H1 (cell line): ENCODE measurements at regions not wholly inside any gene's neighbourhood (a gene's known extent, or its start where the extent isn't known, plus 50 kb on each side); places are given as distances from the start of the nearest gene placed in this dataset.

Experiments used
- CTCF ChIA-PET: fragments of 300-600 bp; sonication (Branson Sonifier 250); formaldehyde crosslinking; loops from one replicate; lab custom pipeline; 2021; ENCODE audit not compliant: partially characterized antibody; lab: Charles Lee
- POLR2A ChIA-PET: fragments of 300-600 bp; sonication (Branson Sonifier 250); formaldehyde crosslinking; loops from one replicate; lab custom pipeline; 2021; ENCODE audit warnings: inconsistent platforms; ENCODE audit not compliant: partially characterized antibody; lab: Charles Lee
- DNase-seq, 2 experiments: peaks; one replicate each; pipeline versions ENCODE4 v3.0.0 to v3.0.0-alpha.2; 2010 to 2022; ENCODE audit warnings: low spot score in 2 of 2, low read depth in 1 of 2, mixed read lengths in 1 of 2
- FAIRE-seq: peaks from 2 replicates; lab custom pipeline; 2011; peaks lifted over from hg19 to GRCh38; lab: Jason Lieb, UNC
- H2AFZ ChIP-seq: 2 replicates; pipeline ENCODE4 v1.8.1; 2012; ENCODE audit warnings: low read length, inconsistent platforms
- H2AK5ac ChIP-seq: 2 replicates; pipeline ENCODE4 v1.6.1; 2013; ENCODE audit warnings: low read depth, low read length
- H2BK120ac ChIP-seq: replicated peaks from 2 replicates; pipeline ENCODE3; 2013; ENCODE audit warnings: low read depth, low read length, inconsistent platforms
- H2BK12ac ChIP-seq: 2 replicates; pipeline ENCODE4 v1.6.1; 2013; ENCODE audit warnings: low read depth, low read length
- H2BK15ac ChIP-seq: 2 replicates; pipeline ENCODE4 v1.6.1; 2013; ENCODE audit warnings: low read length
- H2BK20ac ChIP-seq: 2 replicates; pipeline ENCODE4 v1.6.1; 2013; ENCODE audit warnings: low read length
- H2BK5ac ChIP-seq: 2 replicates; pipeline ENCODE4 v1.6.1; 2013; ENCODE audit warnings: low read depth, low read length
- H3K14ac ChIP-seq: 2 replicates; pipeline ENCODE4 v1.6.1; 2013; ENCODE audit warnings: inconsistent platforms; ENCODE audit not compliant: insufficient read length
- H3K18ac ChIP-seq: 2 replicates; pipeline ENCODE4 v1.6.1; 2013; ENCODE audit warnings: low read length; ENCODE audit errors: extremely low read depth
- H3K23ac ChIP-seq: 2 replicates; pipeline ENCODE4 v1.6.1; 2013; ENCODE audit warnings: inconsistent platforms; ENCODE audit not compliant: insufficient read length
- H3K23me2 ChIP-seq: 2 replicates; pipeline ENCODE4 v1.6.1; 2013; ENCODE audit warnings: low read depth, low read length
- H3K27ac ChIP-seq: 2 replicates; pipeline ENCODE4 v1.6.1; 2011; ENCODE audit warnings: low read depth, low read length, inconsistent platforms
- H3K27me3 ChIP-seq, 4 experiments: replicated peaks in 1 of 4; 1 replicate in 1 of 4; 2 replicates in 3 of 4; pipeline versions ENCODE4 v1.6.1 to v1.8.1; 2011 to 2013; ENCODE audit warnings: low read length in 3 of 4, mild to moderate bottlenecking in 3 of 4, inconsistent platforms in 2 of 4, mixed read lengths in 2 of 4, moderate library complexity in 1 of 4; ENCODE audit not compliant: control insufficient read depth in 3 of 4, insufficient read depth in 3 of 4; ENCODE audit errors: extremely low read depth in 1 of 4
- H3K36me3 ChIP-seq, 4 experiments: 2 replicates each; pipeline versions ENCODE4 v1.6.1 to v1.8.1; 2011 to 2013; ENCODE audit warnings: mild to moderate bottlenecking in 4 of 4, low read length in 3 of 4, moderate library complexity in 2 of 4, control low read depth in 1 of 4, inconsistent platforms in 1 of 4; ENCODE audit not compliant: insufficient read depth in 4 of 4, control insufficient read depth in 2 of 4
- H3K4ac ChIP-seq: replicated peaks from 2 replicates; pipeline ENCODE3; 2013; ENCODE audit warnings: low read length, low read depth, mixed read lengths, inconsistent platforms; ENCODE audit not compliant: insufficient read length
- H3K4me1 ChIP-seq, 4 experiments: replicated peaks in 1 of 4; 1 replicate in 1 of 4; 2 replicates in 3 of 4; pipeline versions ENCODE4 v1.6.1 to v1.8.1; 2011 to 2013; ENCODE audit warnings: low read length in 3 of 4, inconsistent platforms in 2 of 4, mixed read lengths in 1 of 4; ENCODE audit not compliant: insufficient read depth in 4 of 4, control insufficient read depth in 3 of 4
- H3K4me2 ChIP-seq, 2 experiments: 2 replicates each; pipeline versions ENCODE4 v1.6.1 to v1.8.1; 2011 to 2013; ENCODE audit warnings: low read depth in 2 of 2, low read length in 2 of 2, control low read depth in 1 of 2, inconsistent platforms in 1 of 2, mild to moderate bottlenecking in 1 of 2; ENCODE audit not compliant: insufficient read depth in 1 of 2
- H3K4me3 ChIP-seq, 4 experiments: fragments of 200-600, 300-600 bp in 1 of 4; sonication (generic), shearing (Covaris generic), sonication (Bioruptor Twin) in 1 of 4; 2 replicates each; pipeline versions ENCODE4 v1.5.1 to v1.8.1; 2011 to 2016; ENCODE audit warnings: low read length in 4 of 4, low read depth in 3 of 4, control low read depth in 2 of 4, inconsistent platforms in 2 of 4, mild to moderate bottlenecking in 2 of 4, mixed read lengths in 1 of 4, moderate library complexity in 1 of 4; ENCODE audit not compliant: insufficient read depth in 2 of 4; ENCODE audit errors: extremely low read depth in 1 of 4
- H3K56ac ChIP-seq: replicated peaks from 2 replicates; pipeline ENCODE3; 2013; ENCODE audit warnings: low read depth, mild to moderate bottlenecking, mixed read lengths, low read length, inconsistent platforms; ENCODE audit not compliant: insufficient read length
- H3K79me1 ChIP-seq: 2 replicates; pipeline ENCODE4 v1.6.1; 2013; ENCODE audit warnings: low read depth, low read length, control low read depth
- H3K79me2 ChIP-seq, 2 experiments: 2 replicates each; pipeline versions ENCODE4 v1.6.1 to v1.8.1; 2012 to 2013; ENCODE audit warnings: low read length in 2 of 2, mild to moderate bottlenecking in 2 of 2, inconsistent platforms in 1 of 2; ENCODE audit not compliant: insufficient read depth in 2 of 2, control insufficient read depth in 1 of 2
- H3K9ac ChIP-seq, 4 experiments: replicated peaks in 1 of 4; 1 replicate in 1 of 4; 2 replicates in 3 of 4; pipeline versions ENCODE4 v1.6.1 to v1.8.1; 2011 to 2013; ENCODE audit warnings: low read depth in 3 of 4, low read length in 3 of 4, control low read depth in 2 of 4, mild to moderate bottlenecking in 2 of 4, moderate library complexity in 2 of 4, inconsistent platforms in 1 of 4; ENCODE audit errors: extremely low read depth in 1 of 4
- H3K9me3 ChIP-seq, 2 experiments: 2 replicates each; pipeline versions ENCODE4 v1.6.1 to v1.8.1; 2012 to 2013; ENCODE audit warnings: mild to moderate bottlenecking in 2 of 2, moderate library complexity in 2 of 2, control low read depth in 1 of 2, inconsistent platforms in 1 of 2, low read depth in 1 of 2, low read length in 1 of 2, mixed read lengths in 1 of 2; ENCODE audit not compliant: insufficient read depth in 2 of 2
- H4K20me1 ChIP-seq, 2 experiments: replicated peaks in 1 of 2; 2 replicates each; pipeline versions ENCODE3 to v1.8.1; 2011 to 2013; ENCODE audit warnings: inconsistent platforms in 2 of 2, low read length in 2 of 2, mild to moderate bottlenecking in 1 of 2; ENCODE audit not compliant: insufficient read depth in 2 of 2, control insufficient read depth in 1 of 2
- H4K5ac ChIP-seq: 2 replicates; pipeline ENCODE4 v1.6.1; 2013; ENCODE audit warnings: low read length, low read depth, mixed read lengths, inconsistent platforms; ENCODE audit not compliant: insufficient read length
- H4K8ac ChIP-seq: 2 replicates; pipeline ENCODE4 v1.8.0; 2013; ENCODE audit warnings: mild to moderate bottlenecking, moderate library complexity, low read length, inconsistent platforms; ENCODE audit not compliant: insufficient read depth; ENCODE audit errors: extremely low read depth
- H4K91ac ChIP-seq: replicated peaks from 2 replicates; pipeline ENCODE3; 2013; ENCODE audit warnings: low read length, mixed read lengths, inconsistent platforms; ENCODE audit not compliant: insufficient read length
- RNF2 ChIP-seq: fragments of 200-900, 300-1000 bp; sonication (generic); IDR thresholded peaks from 2 replicates; pipeline ENCODE4 v1.7.1; 2016; ENCODE audit warnings: borderline replicate concordance, low read depth, mild to moderate bottlenecking, antibody characterized with exemption, low read length; ENCODE audit not compliant: poor library complexity, severe bottlenecking; ENCODE audit errors: missing control alignments
- WGBS, 2 experiments: shearing (Covaris generic) in 1 of 2; methylation state at CpG; one replicate each; pipeline versions ENCODE4 v1.1.6 to v1.1.7; 2013 to 2015; ENCODE audit warnings: low lambda C conversion rate in 2 of 2, mixed read lengths in 2 of 2, inconsistent platforms in 1 of 2, low coverage in 1 of 2, missing lambda C conversion rate in 1 of 2; ENCODE audit not compliant: insufficient replicate concordance in 2 of 2, insufficient coverage in 1 of 2, insufficient read length in 1 of 2; ENCODE audit errors: extremely low coverage in 1 of 2, missing lambda C conversion rate in 1 of 2; 5-methylcytosine and 5-hydroxymethylcytosine counted together

GRCh38 chr5:93311881-93312280 is 269.1 kb downstream of the NR2F1-AS1 start:
- no peak overlapping the region for H2BK12ac ChIP-seq

More at GRCh38 chr5:93311881-93312280, 269.1 kb downstream of the NR2F1-AS1 start:
- Histone ChIP-seq H3K14ac (no peak overlapping the region), H2AK5ac (no peak overlapping the region), H2BK20ac (no peak overlapping the region), H3K9ac (no peak overlapping the region), H3K9me3 (no peaks in the 10 kb centered on the region), H2BK15ac (no peak overlapping the region), H4K5ac (no peak overlapping the region), H3K56ac (no peak overlapping the region), H3K23me2 (no peaks in the 10 kb centered on the region), H3K79me1 (no peaks in the 10 kb centered on the region), H3K27ac (no peak overlapping the region), H4K8ac (no peak overlapping the region), H4K20me1 (no peaks in the 10 kb centered on the region), H3K36me3 (no peaks in the 10 kb centered on the region), H3K4me1 (no peaks in the 10 kb centered on the region), H3K18ac (no peak overlapping the region), H2BK5ac (no peak overlapping the region), H3K4ac (no peak overlapping the region), H3K23ac (no peak overlapping the region), H3K27me3 (no peaks in the 10 kb centered on the region), H3K4me3 (no peak overlapping the region), H2BK120ac (no peak overlapping the region), H2AFZ (no peak overlapping the region), H4K91ac (no peak overlapping the region), H3K4me2 (no peak overlapping the region), H3K79me2 (no peaks in the 10 kb centered on the region)
- CTCF ChIA-PET, result interaction anchor here (0.7 kb wide), 2 partner anchors 92 to 403 kb away, joined by 3 read pairs; no protein-coding TSS in a partner anchor
- DNase-seq (no peak), FAIRE-seq (no peak)
- POLR2A ChIA-PET, result no interaction called here
- TF ChIP-seq RNF2, result no peak
- whole genome bisulfite sequencing, 2 experiments, result 94% methylated on average over 2 of the region's 2 CpGs; no CpG with 5 or more reads in 1 of the 2 experiments
